Uterus (tissue), 2 donors: ENCODE measurements at regions not wholly inside any gene's neighbourhood (a gene's known extent, or its start where the extent isn't known, plus 50 kb on each side); places are given as distances from the start of the nearest gene placed in this dataset.

Experiments used
- CTCF ChIP-seq, 4 experiments: fragments of 200-600 bp in 2 of 4; fragments of 450-650 bp in 2 of 4; sonication (generic) in 2 of 4; IDR thresholded peaks; one replicate each; pipeline ENCODE4 v1.5.1; 2016 to 2019; ENCODE audit warnings: antibody characterized with exemption in 4 of 4, mild to moderate bottlenecking in 2 of 4, moderate library complexity in 1 of 4
- POLR2A ChIP-seq, 2 donors: fragments of 450-650 bp; IDR thresholded peaks; one replicate each; pipeline ENCODE4 v1.6.1; 2016; ENCODE audit warnings: antibody characterized with exemption in 2 of 2, mild to moderate bottlenecking in 1 of 2, moderate library complexity in 1 of 2

- TF ChIP-seq POLR2A (IDR thresholded peaks at IDR 0.05), result no peak
- no peak for TF ChIP-seq CTCF (IDR thresholded peaks at IDR 0.05)
Observed at GRCh38 chr12:127774828-127775227, 492.1 kb upstream of the TMEM132C start.
